Bone marrow (tissue), 2 donors: ENCODE measurements at regions not wholly inside any gene's neighbourhood (a gene's known extent, or its start where the extent isn't known, plus 50 kb on each side); places are given as distances from the start of the nearest gene placed in this dataset.

Source experiments
- DNase-seq, 2 donors: peaks; one replicate each; lab custom pipeline; 2025; lab: John Stamatoyannopoulos, UW

DNA sequence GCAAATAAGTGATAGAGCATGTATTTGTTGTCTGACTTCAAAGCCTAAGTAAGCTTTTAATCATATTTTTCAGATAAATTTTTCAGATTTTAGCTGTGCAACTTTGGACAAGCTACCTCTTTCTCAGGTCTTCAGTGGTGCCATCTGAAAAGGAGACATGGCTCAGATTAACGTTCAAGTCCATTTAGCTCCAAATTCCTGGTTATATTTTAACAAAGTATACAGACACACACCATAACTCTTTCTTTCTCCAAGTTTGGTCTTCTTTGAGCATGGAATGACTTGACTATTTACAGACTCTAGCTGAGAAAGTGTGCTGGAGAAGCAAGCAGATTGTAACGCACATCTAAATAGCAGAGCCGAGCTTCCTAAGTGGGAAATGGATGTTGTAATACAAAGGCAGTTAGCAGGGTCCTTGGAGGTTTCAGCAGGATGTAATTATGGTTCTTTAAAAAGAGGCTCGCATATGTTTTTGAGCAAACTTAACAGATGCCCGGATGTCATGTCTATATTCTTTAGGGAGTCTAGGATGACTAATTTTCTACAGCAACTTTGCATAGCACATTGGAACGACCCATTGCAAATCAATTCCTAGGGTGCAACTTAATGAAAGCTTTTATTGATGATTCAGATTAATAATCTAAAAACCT is 128.1 kb upstream of the E2F8 start:
- no peak for DNase-seq

GRCh38 chr11:19366992-19367709 is 126.4 kb upstream of the E2F8 start:
- DNase-seq = no peak

DNA sequence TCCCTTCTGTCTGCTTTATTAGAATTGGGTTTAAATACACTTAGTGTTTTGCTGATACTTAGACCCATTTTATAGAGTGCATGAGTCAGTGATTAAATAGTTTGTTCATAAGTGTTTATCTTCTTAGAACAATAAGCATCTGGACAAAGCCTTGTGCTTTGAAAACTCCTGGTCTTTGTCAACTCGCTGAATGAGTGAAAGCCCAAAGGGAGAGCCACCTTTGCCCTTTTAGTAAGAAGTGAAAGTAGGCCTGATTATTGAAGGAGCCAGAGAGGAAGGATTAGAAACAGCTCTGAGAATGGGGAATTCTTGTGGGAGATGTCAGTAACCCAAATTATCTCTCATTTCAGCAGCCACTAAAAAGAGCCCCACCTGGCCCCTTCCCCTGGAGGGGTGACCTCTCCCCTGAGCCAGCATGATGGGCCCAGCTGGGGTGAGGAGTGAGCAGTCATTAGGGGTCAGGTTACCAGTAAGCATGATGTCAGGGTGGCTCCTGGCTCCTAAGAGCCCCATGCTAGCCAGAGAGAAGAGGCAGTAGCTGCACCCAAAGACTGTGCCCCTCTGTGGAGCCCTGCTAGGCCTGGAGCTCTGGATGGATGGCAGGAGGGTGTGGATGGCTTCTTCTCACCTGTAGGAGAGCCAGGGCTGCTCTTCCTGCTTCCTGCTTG is 125.1 kb upstream of the E2F8 start:
- DNase-seq = no peak

- DNase-seq = no peak
Measured at GRCh38 chr11:19359221-19360000, 118.7 kb upstream of the E2F8 start.

GRCh38 chr11:19357943-19358342 is 117.2 kb upstream of the E2F8 start:
- DNase-seq = no peak

DNA sequence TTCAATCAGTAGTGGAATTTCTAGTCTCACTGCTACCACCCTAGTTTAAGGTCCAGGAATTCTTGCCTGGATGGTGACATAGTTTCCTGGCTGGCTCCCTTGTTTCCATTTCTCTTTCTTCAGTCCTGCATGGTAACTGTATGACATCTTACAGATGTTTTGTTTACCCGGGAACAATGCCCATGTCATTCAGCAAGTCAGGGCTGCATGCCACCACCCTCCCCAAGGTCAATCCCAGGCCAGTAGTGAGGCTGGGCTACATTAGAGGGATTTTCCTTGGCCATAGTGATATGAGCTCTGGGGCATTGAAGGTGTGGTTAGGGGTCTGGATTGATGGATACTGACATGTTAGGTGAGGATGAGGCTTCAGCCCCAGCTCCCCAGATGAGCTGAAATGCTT is 114.9 kb upstream of the E2F8 start:
- no peak for DNase-seq

GRCh38 chr11:19353287-19353850 is 112.6 kb upstream of the E2F8 start:
- DNase-seq = no peak

DNA sequence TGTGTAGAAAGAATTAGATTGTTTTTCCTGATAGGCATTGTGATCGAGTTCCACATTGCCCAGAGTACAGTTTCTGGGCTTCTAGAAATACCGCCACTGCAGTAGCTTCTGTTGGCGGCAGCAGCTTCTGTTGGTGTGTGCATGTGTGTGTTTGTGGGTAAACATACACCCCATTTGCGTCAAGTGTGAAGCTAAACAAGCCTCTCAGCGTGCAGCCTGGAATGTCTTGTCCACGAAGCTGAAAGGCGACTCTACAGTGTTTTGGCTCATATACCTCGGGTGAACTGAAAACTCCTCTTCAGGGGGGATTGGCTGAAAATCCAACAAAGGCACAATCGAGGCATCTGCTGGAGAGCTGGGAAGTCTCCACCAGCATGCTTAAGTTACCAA is 112.0 kb upstream of the E2F8 start:
- no peak for DNase-seq

DNA sequence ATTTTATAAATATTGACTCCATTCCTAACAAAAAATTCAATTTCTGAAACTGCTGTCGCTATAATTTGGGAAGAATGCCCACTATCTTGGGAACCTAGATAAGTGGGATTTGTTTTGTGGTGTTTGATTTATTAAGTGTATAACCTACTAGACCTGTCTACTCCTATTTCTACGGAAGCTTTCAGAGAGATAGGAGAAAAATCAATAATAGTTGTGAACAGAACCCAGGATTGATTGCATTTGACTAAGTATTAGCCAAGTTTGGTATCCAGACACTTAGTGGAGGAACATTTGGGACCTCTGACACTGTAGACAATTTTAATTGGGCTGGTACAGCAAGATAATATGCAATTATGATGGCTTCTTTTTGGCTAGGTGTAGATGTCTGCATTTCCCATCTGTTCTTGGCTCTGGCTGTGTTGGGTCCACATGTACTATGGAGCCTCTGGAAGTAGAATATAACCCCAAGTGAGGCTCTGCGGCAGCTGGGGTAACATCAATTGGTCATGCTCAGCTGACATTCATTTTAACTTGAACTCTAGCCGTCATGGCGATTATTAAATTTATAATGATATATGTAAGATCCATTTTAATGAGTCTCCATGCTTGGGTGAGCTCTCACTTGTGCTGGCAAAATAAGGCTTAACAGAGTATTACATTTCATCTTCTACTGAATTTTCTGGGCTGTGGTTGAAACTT is 111.5 kb upstream of the E2F8 start:
- DNase-seq = no peak

DNA sequence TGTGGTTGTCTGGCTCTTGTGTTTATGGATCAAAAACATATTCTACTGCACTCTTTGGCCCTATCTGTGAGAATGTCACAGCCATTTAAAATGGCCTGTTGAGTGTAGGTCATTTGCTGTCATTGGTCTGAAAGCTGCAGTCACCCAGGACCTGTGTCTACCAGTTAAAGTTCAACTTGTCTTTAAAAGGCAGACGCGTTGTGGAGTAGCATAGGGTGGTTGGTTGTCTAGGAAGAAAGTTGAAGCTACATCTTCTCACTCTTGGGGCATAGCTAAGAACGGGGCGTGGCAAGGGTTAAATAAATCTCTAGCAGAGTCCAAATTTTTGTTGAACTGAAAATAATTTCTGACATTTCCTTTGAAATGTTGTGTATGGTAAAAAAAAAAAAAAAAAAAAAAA is 110.7 kb upstream of the E2F8 start:
- DNase-seq = no peak

- no peak for DNase-seq
Measured at GRCh38 chr11:19350160-19350559, 109.4 kb upstream of the E2F8 start.

- DNase-seq = no peak
Measured at GRCh38 chr11:19349340-19350025, 108.7 kb upstream of the E2F8 start.

GRCh38 chr11:19347911-19348310 is 107.2 kb upstream of the E2F8 start:
- DNase-seq = no peak

DNA sequence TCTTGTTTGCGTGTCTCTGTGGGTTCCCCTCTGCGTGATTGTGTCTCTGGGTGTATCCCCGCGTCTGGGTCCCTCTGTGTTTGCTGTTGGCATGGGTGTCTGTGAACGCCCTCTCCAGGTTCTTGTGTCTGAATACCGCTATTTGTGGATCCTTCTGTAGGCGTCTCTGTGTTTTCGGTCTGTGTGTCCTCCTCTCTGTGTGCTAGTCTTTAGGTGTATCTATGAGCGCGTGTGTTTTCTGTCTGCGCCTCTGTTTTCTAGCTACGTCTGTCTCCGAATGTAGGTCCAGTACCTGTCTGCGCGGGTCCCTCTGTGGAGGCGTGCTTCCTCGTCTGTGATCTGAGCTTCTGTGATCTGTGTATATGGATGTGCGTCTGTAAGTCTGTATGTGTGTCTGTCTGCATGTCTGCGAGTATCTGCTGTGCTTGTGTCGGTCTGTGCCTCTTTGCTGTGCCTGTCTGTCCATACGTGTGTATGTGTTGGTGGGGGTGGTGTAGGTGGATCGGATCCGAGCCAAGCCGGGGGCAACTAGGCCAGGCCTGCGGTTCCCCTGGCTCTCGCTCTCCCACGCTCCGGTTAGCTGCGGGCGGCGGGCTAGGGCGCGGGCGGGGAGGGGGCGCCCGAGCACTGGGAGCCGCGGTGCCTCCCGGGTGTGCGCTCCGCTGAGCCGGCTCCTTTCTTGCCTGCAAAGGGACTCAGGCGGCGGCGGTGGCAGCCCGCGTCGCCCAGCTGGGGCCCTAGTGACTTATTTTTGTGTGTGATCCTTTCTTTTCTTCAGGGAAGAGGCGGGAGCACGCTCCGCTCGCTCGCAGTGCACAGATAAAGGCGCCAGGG is 105.3 kb upstream of the E2F8 start:
- no peak for DNase-seq

- no peak for DNase-seq
Measured at GRCh38 chr11:19345519-19345847, 104.7 kb upstream of the E2F8 start.

DNA sequence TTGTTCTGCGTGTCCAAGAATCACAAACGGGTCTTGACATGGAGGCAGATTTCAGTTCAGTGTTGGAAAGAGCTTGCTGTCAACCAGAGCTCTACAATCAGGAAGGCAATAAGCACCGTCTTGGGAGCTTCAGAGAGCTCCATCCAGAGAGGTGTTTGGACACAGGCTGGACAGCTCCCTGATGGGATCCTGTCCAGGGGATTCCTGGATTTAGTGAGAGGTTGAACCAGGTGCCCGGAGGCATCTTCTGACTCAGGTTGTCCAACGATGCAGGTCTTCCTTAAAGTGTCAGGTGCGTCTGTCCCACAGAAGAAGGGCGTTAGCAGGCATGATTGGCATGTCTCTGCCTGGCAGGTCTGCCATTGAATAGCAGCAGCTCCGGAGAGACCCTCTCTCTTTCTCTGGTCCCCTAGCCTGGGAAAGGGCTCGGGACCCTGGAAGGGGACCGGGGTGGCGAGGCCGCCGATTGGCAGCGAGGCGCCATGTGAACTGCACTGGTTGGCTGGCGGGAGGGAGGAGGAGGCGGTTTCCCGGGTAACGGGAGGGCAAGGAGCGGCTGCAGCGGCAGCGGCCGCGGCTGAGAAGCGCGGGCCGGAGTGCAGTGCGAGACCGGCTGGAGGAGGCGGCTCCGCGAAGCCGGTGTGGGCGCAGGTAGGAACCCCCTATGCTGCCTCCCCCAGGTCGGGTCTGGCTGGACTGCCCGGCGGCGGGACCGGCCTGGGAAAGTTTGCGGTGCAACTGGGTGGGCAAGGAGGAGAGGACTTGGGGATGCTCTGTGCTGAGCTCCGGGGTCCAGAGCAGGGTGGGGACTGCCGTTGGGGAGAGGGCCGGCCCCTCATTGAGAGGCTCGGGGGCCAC is 104.1 kb upstream of the E2F8 start:
- DNase-seq = no peak

DNA sequence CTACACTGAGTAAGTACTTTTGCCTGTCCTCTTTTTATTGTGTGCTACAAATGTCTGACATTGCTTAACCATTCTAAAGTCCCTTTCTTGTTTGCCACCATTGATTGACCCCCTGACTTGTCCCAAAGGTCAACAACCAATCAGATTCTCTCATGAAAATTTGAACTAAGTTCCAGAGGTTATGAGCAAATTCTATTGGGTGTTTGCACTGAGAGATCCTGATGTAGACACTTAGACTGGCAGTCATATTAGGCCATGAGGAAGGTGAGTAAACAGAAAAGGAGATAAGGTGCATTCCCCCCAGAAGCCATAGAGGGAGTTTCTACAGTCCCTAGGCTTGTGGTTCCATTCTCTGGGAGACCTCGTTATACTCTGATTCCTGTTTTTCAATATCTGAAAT is 101.3 kb upstream of the E2F8 start:
- no peak for DNase-seq

DNA sequence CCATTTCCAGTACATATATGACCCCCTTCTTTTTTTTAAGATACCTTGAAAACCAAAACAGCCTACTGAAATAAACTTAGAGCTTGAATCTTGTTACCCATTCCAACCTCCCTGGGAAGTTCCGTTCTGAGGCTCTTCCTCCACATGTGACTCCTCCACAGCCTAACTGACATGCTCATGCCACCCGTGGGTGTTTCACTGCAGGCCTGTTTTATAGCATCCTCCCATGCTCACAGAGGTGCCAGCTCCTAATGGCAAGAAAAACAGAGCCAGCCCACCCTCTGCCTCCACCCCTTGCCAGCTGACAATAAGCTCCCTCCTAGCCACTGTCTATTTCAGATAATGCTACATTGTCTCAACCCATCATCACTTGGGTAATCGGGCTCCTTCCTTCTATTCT is 97.6 kb upstream of the E2F8 start:
- no peak for DNase-seq

GRCh38 chr11:19337779-19338178 is 97.0 kb upstream of the E2F8 start:
- no peak for DNase-seq
